HG03135 (cell line): ENCODE measurements at regions not wholly inside any gene's neighbourhood (a gene's known extent, or its start where the extent isn't known, plus 50 kb on each side); places are given as distances from the start of the nearest gene placed in this dataset.

ENCODE experiments used
- ATAC-seq: cut with Tn5 transposase; IDR thresholded peaks from one replicate; pipeline ENCODE4 v1.9.1; 2021; ENCODE audit warnings: mild to moderate bottlenecking, moderate library complexity; ENCODE audit not compliant: unreplicated experiment

GRCh38 chr5:135127439-135128240 is 93.6 kb upstream of the PITX1 start:
- no peak for ATAC-seq

- no peak for ATAC-seq
Observed at GRCh38 chr5:135126688-135127438, 92.8 kb upstream of the PITX1 start.

GRCh38 chr5:135124724-135125123 is 90.7 kb upstream of the PITX1 start:
- no peak for ATAC-seq

- ATAC-seq = no peak
Observed at GRCh38 chr5:135124128-135124527, 90.1 kb upstream of the PITX1 start.

- no peak for ATAC-seq
Observed at GRCh38 chr5:135122797-135123196, 88.8 kb upstream of the PITX1 start.

- ATAC-seq = no peak
Observed at GRCh38 chr5:135120951-135121350, 86.9 kb upstream of the PITX1 start.

- ATAC-seq = no peak
Observed at GRCh38 chr5:135119481-135119880, 85.5 kb upstream of the PITX1 start.

- ATAC-seq = no peak
Observed at GRCh38 chr5:135117590-135117989, 83.6 kb upstream of the PITX1 start.

- ATAC-seq = no peak
Observed at GRCh38 chr5:135116160-135116561, 82.1 kb upstream of the PITX1 start.

GRCh38 chr5:135115591-135115990 is 81.6 kb upstream of the PITX1 start:
- ATAC-seq = no peak

- ATAC-seq = no peak
Observed at GRCh38 chr5:135114759-135115158, 80.7 kb upstream of the PITX1 start.

- no peak for ATAC-seq
Observed at GRCh38 chr5:135112008-135112725, 78.1 kb upstream of the PITX1 start.

GRCh38 chr5:135110785-135111596 is 77.0 kb upstream of the PITX1 start:
- no peak for ATAC-seq

- ATAC-seq = no peak
Observed at GRCh38 chr5:135108992-135109391, 75.0 kb upstream of the PITX1 start.

- no peak for ATAC-seq
Observed at GRCh38 chr5:135108569-135108968, 74.5 kb upstream of the PITX1 start.

GRCh38 chr5:135107986-135108385 is 74.0 kb upstream of the PITX1 start:
- ATAC-seq = no peak

GRCh38 chr5:135106610-135107471 is 72.8 kb upstream of the PITX1 start:
- no peak for ATAC-seq

- ATAC-seq = no peak
Observed at GRCh38 chr5:135106136-135106535, 72.1 kb upstream of the PITX1 start.

GRCh38 chr5:135105105-135105484 is 71.1 kb upstream of the PITX1 start:
- ATAC-seq = no peak

- no peak for ATAC-seq
Observed at GRCh38 chr5:135103575-135103853, 69.5 kb upstream of the PITX1 start.
